Glutamatergic neuron (in vitro differentiated cells): ENCODE measurements at regions not wholly inside any gene's neighbourhood (a gene's known extent, or its start where the extent isn't known, plus 50 kb on each side); places are given as distances from the start of the nearest gene placed in this dataset.

Experiments used
- DNase-seq: peaks from one replicate; pipeline ENCODE4 v3.0.0; 2022
- H3K27ac Mint-ChIP-seq: one replicate; pipeline ENCODE4 v1.8.0; 2020; ENCODE audit warnings: mild to moderate bottlenecking, mixed read lengths, inconsistent platforms; ENCODE audit not compliant: unreplicated experiment
- H3K27me3 Mint-ChIP-seq: one replicate; pipeline ENCODE4 v1.8.0; 2020; ENCODE audit warnings: mild to moderate bottlenecking, moderate library complexity, mixed read lengths, inconsistent platforms; ENCODE audit not compliant: unreplicated experiment
- H3K36me3 Mint-ChIP-seq: one replicate; pipeline ENCODE4 v1.8.0; 2020; ENCODE audit warnings: mild to moderate bottlenecking, mixed read lengths, inconsistent platforms; ENCODE audit not compliant: unreplicated experiment
- H3K4me1 Mint-ChIP-seq: one replicate; pipeline ENCODE4 v1.8.0; 2020; ENCODE audit warnings: mild to moderate bottlenecking, low read depth, mixed read lengths, inconsistent platforms; ENCODE audit not compliant: unreplicated experiment
- H3K4me3 Mint-ChIP-seq: one replicate; pipeline ENCODE4 v1.8.0; 2020; ENCODE audit warnings: mild to moderate bottlenecking, mixed read lengths, inconsistent platforms; ENCODE audit not compliant: unreplicated experiment
- H3K9me3 Mint-ChIP-seq: one replicate; pipeline ENCODE4 v1.8.0; 2020; ENCODE audit warnings: mild to moderate bottlenecking, moderate library complexity, mixed read lengths, inconsistent platforms; ENCODE audit not compliant: unreplicated experiment
- CTCF ChIP-seq: fragments of 200-600 bp; sonication (generic); IDR thresholded peaks from one replicate; pipeline ENCODE4 v1.5.0; 2021; ENCODE audit not compliant: partially characterized antibody, unreplicated experiment

GRCh38 chr4:179757641-179758040, 2315.4 kb upstream of the AGA start:
- no peak overlapping the region for H3K4me3 Mint-ChIP-seq
- H3K27ac Mint-ChIP-seq, result no peak overlapping the region
- H3K4me1 Mint-ChIP-seq, result no peaks in the 10 kb centered on the region
- TF ChIP-seq CTCF, result no peak
- no peak for DNase-seq
- no peaks in the 10 kb centered on the region for H3K27me3 Mint-ChIP-seq
- H3K9me3 Mint-ChIP-seq, result no peaks in the 10 kb centered on the region
- peaks cover 4% of the 10 kb centered on the region for H3K36me3 Mint-ChIP-seq

- Mint-ChIP-seq H3K9me3 (peaks cover 1% of the 10 kb centered on the region), H3K4me1 (no peaks in the 10 kb centered on the region), H3K27ac (no peak overlapping the region), H3K36me3 (peaks cover 4% of the 10 kb centered on the region), H3K27me3 (no peaks in the 10 kb centered on the region), H3K4me3 (no peak overlapping the region)
- DNase-seq, result no peak
- TF ChIP-seq CTCF, result no peak
These were observed 2320.6 kb upstream of the AGA start for GRCh38 chr4:179762840-179763239.

GRCh38 chr4:179766938-179767337, 2324.7 kb upstream of the AGA start:
- Mint-ChIP-seq H3K27ac (no peak overlapping the region), H3K36me3 (peaks cover 4% of the 10 kb centered on the region), H3K4me1 (peaks cover 8% of the 10 kb centered on the region), H3K9me3 (peaks cover 1% of the 10 kb centered on the region), H3K4me3 (no peak overlapping the region), H3K27me3 (no peaks in the 10 kb centered on the region)
- TF ChIP-seq CTCF, result no peak
- DNase-seq, result no peak

GRCh38 chr4:179768996-179769395, 2326.8 kb upstream of the AGA start:
- no peak for TF ChIP-seq CTCF
- no peaks in the 10 kb centered on the region for H3K27me3 Mint-ChIP-seq
- no peak overlapping the region for H3K27ac Mint-ChIP-seq
- H3K36me3 Mint-ChIP-seq, result no peaks in the 10 kb centered on the region
- no peak overlapping the region for H3K4me3 Mint-ChIP-seq
- no peaks in the 10 kb centered on the region for H3K9me3 Mint-ChIP-seq
- H3K4me1 Mint-ChIP-seq, result peaks cover 8% of the 10 kb centered on the region
- DNase-seq, result no peak

GRCh38 chr4:179797738-179798137, 2355.5 kb upstream of the AGA start:
- no peak for TF ChIP-seq CTCF
- Mint-ChIP-seq H3K4me3 (no peak overlapping the region), H3K9me3 (no peaks in the 10 kb centered on the region), H3K36me3 (no peaks in the 10 kb centered on the region), H3K4me1 (no peaks in the 10 kb centered on the region), H3K27ac (no peak overlapping the region), H3K27me3 (no peaks in the 10 kb centered on the region)
- no peak for DNase-seq
